Fibroblast of lung (primary cell): ENCODE measurements at regions not wholly inside any gene's neighbourhood (a gene's known extent, or its start where the extent isn't known, plus 50 kb on each side); places are given as distances from the start of the nearest gene placed in this dataset.

Source experiments
- EZH2 ChIP-seq: IDR thresholded peaks from 2 replicates; pipeline ENCODE4 v1.5.1; 2012; ENCODE audit warnings: low read length, control low read depth, mild to moderate bottlenecking; ENCODE audit errors: missing control alignments
- TF ChIP-seq, protein P1 (sequence below), 2 donors: IDR thresholded peaks in 1 of 2; conservative IDR thresholded peaks in 1 of 2; 1 replicate in 1 of 2; 2 replicates in 1 of 2; pipeline ENCODE4 v1.5.1; 2011 to 2012; ENCODE audit warnings: low read length in 2 of 2, control low read depth in 1 of 2, inconsistent platforms in 1 of 2, low read depth in 1 of 2, mild to moderate bottlenecking in 1 of 2

DNA sequence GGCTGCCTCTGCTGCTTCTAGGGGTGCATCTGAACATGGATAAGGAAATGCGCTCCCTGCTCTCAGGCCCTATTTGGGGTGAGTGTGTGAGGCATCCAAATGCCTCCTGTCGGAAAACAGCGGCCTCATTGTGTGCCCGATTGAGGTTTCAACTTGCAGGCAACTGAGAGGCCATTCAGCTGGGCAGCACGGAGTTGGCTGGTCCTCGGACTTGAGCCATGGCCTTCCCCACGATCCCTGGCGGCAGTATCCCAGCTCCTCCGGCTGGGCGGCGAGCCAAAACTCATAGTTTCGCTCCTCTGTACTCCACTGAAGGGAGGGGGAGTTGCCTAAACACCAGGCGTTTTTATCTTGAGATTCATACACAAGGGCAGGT is 597.3 kb upstream of the SGCD start:
- TF ChIP-seq, protein P1, sequence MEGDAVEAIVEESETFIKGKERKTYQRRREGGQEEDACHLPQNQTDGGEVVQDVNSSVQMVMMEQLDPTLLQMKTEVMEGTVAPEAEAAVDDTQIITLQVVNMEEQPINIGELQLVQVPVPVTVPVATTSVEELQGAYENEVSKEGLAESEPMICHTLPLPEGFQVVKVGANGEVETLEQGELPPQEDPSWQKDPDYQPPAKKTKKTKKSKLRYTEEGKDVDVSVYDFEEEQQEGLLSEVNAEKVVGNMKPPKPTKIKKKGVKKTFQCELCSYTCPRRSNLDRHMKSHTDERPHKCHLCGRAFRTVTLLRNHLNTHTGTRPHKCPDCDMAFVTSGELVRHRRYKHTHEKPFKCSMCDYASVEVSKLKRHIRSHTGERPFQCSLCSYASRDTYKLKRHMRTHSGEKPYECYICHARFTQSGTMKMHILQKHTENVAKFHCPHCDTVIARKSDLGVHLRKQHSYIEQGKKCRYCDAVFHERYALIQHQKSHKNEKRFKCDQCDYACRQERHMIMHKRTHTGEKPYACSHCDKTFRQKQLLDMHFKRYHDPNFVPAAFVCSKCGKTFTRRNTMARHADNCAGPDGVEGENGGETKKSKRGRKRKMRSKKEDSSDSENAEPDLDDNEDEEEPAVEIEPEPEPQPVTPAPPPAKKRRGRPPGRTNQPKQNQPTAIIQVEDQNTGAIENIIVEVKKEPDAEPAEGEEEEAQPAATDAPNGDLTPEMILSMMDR (conservative IDR thresholded peaks at IDR 0.05 in 1 of 2, IDR thresholded peaks at IDR 0.05 in 1 of 2; ENCODE audit: low read depth in 1 of 2, low read length in 2 of 2): no peak
- TF ChIP-seq EZH2: no peak
